CD4-positive, alpha-beta T cell (primary cell): ENCODE measurements at regions not wholly inside any gene's neighbourhood (a gene's known extent, or its start where the extent isn't known, plus 50 kb on each side); places are given as distances from the start of the nearest gene placed in this dataset.

ENCODE experiments used
- ATAC-seq: fragments of 200-7000 bp; cut with Tn5 transposase; one replicate; pipeline ENCODE4 v1.10.0; 2022; ENCODE audit warnings: mild to moderate bottlenecking; ENCODE audit not compliant: poor library complexity
- CTCF ChIA-PET: fragments of 350-600 bp; sonication (Branson Sonifier 250); formaldehyde crosslinking; loops from one replicate; lab custom pipeline; 2021; ENCODE audit warnings: antibody characterized with exemption, inconsistent platforms; lab: Charles Lee
- POLR2A ChIA-PET: fragments of 350-600 bp; sonication (Branson Sonifier 250); formaldehyde crosslinking; loops from one replicate; lab custom pipeline; 2021; ENCODE audit warnings: antibody characterized with exemption, inconsistent platforms; lab: Charles Lee
- DNase-seq, 14 experiments: peaks; one replicate each; pipeline ENCODE4 v3.0.0-alpha.2; 2013 to 2020; ENCODE audit warnings: mixed read lengths in 2 of 14
- H3K27ac ChIP-seq, 2 donors: one replicate each; pipeline versions ENCODE4 v1.5.1 to v1.7.0; 2013; ENCODE audit warnings: low read length in 2 of 2, low read depth in 1 of 2, mild to moderate bottlenecking in 1 of 2
- H3K27me3 ChIP-seq, 2 experiments: 1 replicate in 1 of 2; 2 replicates in 1 of 2; pipeline versions ENCODE4 v1.6.1 to v1.7.0; 2013; ENCODE audit warnings: low read length in 2 of 2, control low read depth in 1 of 2, mild to moderate bottlenecking in 1 of 2, moderate library complexity in 1 of 2; ENCODE audit not compliant: insufficient read depth in 2 of 2, control insufficient read depth in 1 of 2
- H3K36me3 ChIP-seq: one replicate; pipeline ENCODE4 v1.6.1; 2013; ENCODE audit warnings: low read length, control low read depth; ENCODE audit not compliant: insufficient read depth
- H3K4me1 ChIP-seq: one replicate; pipeline ENCODE4 v1.6.1; 2013; ENCODE audit warnings: low read length, control low read depth; ENCODE audit not compliant: insufficient read depth
- H3K4me3 ChIP-seq: one replicate; pipeline ENCODE4 v1.5.1; 2013; ENCODE audit warnings: mild to moderate bottlenecking, low read length, moderate library complexity
- H3K9me3 ChIP-seq, 2 experiments: 1 replicate in 1 of 2; 2 replicates in 1 of 2; pipeline versions ENCODE4 v1.6.1 to v1.7.0; 2013; ENCODE audit warnings: low read length in 2 of 2, mild to moderate bottlenecking in 2 of 2, control low read depth in 1 of 2, moderate library complexity in 1 of 2; ENCODE audit not compliant: control insufficient read depth in 1 of 2, insufficient read depth in 1 of 2
- H3K27ac Mint-ChIP-seq: one replicate; pipeline ENCODE4 v1.8.0; 2020; ENCODE audit warnings: mixed read lengths
- H3K27me3 Mint-ChIP-seq: one replicate; pipeline ENCODE4 v1.8.0; 2021; ENCODE audit warnings: mixed read lengths
- H3K36me3 Mint-ChIP-seq: one replicate; pipeline ENCODE4 v1.8.0; 2021; ENCODE audit warnings: low read depth, mixed read lengths
- H3K4me1 Mint-ChIP-seq: one replicate; pipeline ENCODE4 v1.8.0; 2021; ENCODE audit warnings: low read depth, mixed read lengths
- H3K4me3 Mint-ChIP-seq: one replicate; pipeline ENCODE4 v1.8.0; 2020; ENCODE audit warnings: mild to moderate bottlenecking, mixed read lengths
- H3K9me3 Mint-ChIP-seq: one replicate; pipeline ENCODE4 v1.8.0; 2020; ENCODE audit warnings: mixed read lengths
- intact Hi-C, 2 experiments: fragments of 100-400 bp; cut with DNase I in 1 of 2; cut with micrococcal nuclease in 1 of 2; formaldehyde crosslinking; loops; one replicate each; pipeline versions ENCODE4 v1.15.1 to v1.9.0; 2023 to 2025; cut with DNase I, micrococcal nuclease
- TF ChIP-seq, protein P1 (sequence below): fragments of 200-600 bp; IDR thresholded peaks from one replicate; pipeline ENCODE4 v1.8.0; 2022; ENCODE audit warnings: antibody characterized with exemption, mild to moderate bottlenecking

DNA sequence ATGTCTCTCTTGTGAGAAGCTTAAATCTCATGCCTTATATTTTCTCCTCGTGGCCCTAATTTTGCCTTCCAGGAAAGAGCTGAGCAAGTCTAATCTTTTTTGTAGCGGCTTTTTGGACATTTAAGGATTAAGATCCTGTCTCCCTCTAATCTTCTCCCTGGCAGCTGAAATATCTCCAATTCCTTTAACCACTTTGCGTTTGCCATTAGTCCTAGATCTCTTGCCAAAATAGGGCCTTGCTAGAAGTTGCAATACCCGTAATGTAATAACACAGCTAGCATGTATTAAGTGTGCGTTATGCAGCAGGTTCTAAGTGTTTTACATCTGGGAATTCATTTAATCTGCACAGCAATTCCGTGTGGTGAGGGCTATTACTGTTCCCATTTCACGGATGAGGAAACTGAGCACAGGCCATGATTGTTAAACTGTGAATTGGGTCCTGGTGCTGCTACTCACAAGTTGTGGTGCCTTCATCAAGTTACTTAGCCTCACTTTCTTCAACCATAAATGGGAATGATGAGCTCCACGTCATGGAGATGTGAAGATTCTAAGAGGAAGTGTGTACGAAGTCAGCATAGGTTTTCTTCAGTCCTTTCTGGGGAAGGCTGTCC, 198.9 kb upstream of the ASIC2 start:
- Mint-ChIP-seq H3K9me3 (no peaks in the 10 kb centered on the region), H3K4me3 (no peak overlapping the region), H3K4me1 (no peaks in the 10 kb centered on the region), H3K36me3 (no peaks in the 10 kb centered on the region), H3K27me3 (no peaks in the 10 kb centered on the region), H3K27ac (no peak overlapping the region)
- H3K4me3 ChIP-seq = no peak overlapping the region
- intact Hi-C loops = no loop called here
- ATAC-seq (no peak), DNase-seq (no peak)
- ChIA-PET CTCF (no interaction called here), POLR2A (no interaction called here)
- H3K9me3 ChIP-seq = no peaks in the 10 kb centered on the region
- TF ChIP-seq, protein P1, sequence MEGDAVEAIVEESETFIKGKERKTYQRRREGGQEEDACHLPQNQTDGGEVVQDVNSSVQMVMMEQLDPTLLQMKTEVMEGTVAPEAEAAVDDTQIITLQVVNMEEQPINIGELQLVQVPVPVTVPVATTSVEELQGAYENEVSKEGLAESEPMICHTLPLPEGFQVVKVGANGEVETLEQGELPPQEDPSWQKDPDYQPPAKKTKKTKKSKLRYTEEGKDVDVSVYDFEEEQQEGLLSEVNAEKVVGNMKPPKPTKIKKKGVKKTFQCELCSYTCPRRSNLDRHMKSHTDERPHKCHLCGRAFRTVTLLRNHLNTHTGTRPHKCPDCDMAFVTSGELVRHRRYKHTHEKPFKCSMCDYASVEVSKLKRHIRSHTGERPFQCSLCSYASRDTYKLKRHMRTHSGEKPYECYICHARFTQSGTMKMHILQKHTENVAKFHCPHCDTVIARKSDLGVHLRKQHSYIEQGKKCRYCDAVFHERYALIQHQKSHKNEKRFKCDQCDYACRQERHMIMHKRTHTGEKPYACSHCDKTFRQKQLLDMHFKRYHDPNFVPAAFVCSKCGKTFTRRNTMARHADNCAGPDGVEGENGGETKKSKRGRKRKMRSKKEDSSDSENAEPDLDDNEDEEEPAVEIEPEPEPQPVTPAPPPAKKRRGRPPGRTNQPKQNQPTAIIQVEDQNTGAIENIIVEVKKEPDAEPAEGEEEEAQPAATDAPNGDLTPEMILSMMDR = no peak
- H3K4me1 ChIP-seq = no peaks in the 10 kb centered on the region
- H3K36me3 ChIP-seq = no peaks in the 10 kb centered on the region
- no peaks in the 10 kb centered on the region for H3K27me3 ChIP-seq
- H3K27ac ChIP-seq = no peak overlapping the region

DNA sequence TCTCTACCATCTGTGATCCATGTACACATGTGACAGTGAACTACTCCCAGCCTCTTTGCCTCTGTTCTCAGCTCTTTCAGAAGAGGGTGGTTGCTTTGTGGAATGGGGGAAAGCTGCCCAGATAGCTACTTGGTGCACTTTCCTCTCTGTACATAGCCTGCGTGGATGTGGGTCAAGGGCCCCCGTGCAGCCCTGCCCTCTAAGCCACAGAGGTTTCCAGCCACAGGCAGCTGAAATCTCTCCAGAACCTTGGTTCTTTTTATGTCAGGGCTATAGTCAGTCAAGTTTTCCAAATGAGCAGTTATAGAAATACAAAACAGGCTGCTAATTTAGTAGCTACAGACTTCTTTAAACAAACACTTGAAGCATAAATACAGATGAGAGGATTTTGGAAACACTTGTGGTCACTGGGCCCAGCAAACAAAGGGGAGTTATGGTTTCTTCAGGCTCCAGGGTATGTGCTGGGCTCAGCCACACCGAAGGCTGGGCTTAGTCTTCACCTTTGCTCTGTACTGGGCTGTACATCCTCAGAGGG, 199.7 kb upstream of the ASIC2 start:
- ATAC-seq = no peak
- Mint-ChIP-seq H3K4me3 (no peak overlapping the region), H3K9me3 (no peaks in the 10 kb centered on the region), H3K27me3 (no peaks in the 10 kb centered on the region), H3K4me1 (no peaks in the 10 kb centered on the region), H3K36me3 (no peaks in the 10 kb centered on the region), H3K27ac (no peak overlapping the region)
- no peak overlapping the region for H3K27ac ChIP-seq
- no peak overlapping the region for H3K4me3 ChIP-seq
- DNase-seq = no peak
- CTCF ChIA-PET = no interaction called here
- intact Hi-C loops = no loop called here
- no peaks in the 10 kb centered on the region for H3K36me3 ChIP-seq
- H3K27me3 ChIP-seq = no peaks in the 10 kb centered on the region
- TF ChIP-seq, protein P1 = no peak
- POLR2A ChIA-PET = no interaction called here
- no peaks in the 10 kb centered on the region for H3K9me3 ChIP-seq
- no peaks in the 10 kb centered on the region for H3K4me1 ChIP-seq

DNA sequence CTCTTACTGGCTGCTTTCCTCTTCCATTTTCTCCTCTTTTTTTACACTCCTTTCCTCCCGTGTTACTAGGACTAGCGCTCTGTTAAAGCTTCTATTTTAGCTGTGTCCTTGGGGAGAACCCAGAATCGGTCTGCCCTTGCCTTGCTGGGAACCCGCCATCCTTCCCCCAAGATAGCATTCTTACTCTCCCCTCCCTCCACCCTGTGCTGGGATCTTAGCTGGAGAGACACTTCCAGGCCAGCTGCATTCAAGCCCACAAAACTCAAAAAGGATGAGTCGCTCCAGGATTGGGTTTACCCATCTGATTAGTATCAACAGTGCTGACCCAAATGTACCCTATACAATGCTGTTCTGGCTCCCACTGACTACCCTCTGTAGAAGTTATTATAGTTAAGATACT, 200.5 kb upstream of the ASIC2 start:
- H3K4me1 ChIP-seq = no peaks in the 10 kb centered on the region
- no peaks in the 10 kb centered on the region for H3K9me3 ChIP-seq
- DNase-seq (no peak), ATAC-seq (no peak)
- H3K9me3 Mint-ChIP-seq = no peaks in the 10 kb centered on the region
- TF ChIP-seq, protein P1 = no peak
- ChIA-PET POLR2A (no interaction called here), CTCF (no interaction called here)
- no peaks in the 10 kb centered on the region for H3K27me3 ChIP-seq
- H3K27ac Mint-ChIP-seq = no peak overlapping the region
- H3K27me3 Mint-ChIP-seq = no peaks in the 10 kb centered on the region
- intact Hi-C loops = no loop called here
- no peak overlapping the region for H3K27ac ChIP-seq
- no peaks in the 10 kb centered on the region for H3K36me3 ChIP-seq
- H3K36me3 Mint-ChIP-seq = no peaks in the 10 kb centered on the region
- H3K4me1 Mint-ChIP-seq = no peaks in the 10 kb centered on the region
- no peak overlapping the region for H3K4me3 ChIP-seq
- H3K4me3 Mint-ChIP-seq = no peak overlapping the region
